Caco-2 (cell line): ENCODE measurements at regions not wholly inside any gene's neighbourhood (a gene's known extent, or its start where the extent isn't known, plus 50 kb on each side); places are given as distances from the start of the nearest gene placed in this dataset.

ENCODE experiments used
- BruUV-seq: library from RNA; stranded (reverse); fragments of 400-500 nt; replicated peaks from 2 replicates; lab custom pipeline; 2021; lab: Mats Ljungman, UMichigan
- CTCF ChIA-PET: fragments of 300-600 bp; sonication (Branson Sonifier 250); formaldehyde crosslinking; loops from one replicate; lab custom pipeline; 2022; ENCODE audit warnings: antibody characterized with exemption; lab: Charles Lee
- POLR2A ChIA-PET: fragments of 300-600 bp; sonication (Branson Sonifier 250); formaldehyde crosslinking; loops from one replicate; lab custom pipeline; 2022; ENCODE audit warnings: antibody characterized with exemption; lab: Charles Lee
- DNase-seq, 2 experiments: peaks; one replicate each; pipeline versions ENCODE4 v3.0.0 to v3.0.0-alpha.2; 2020 to 2022
- H3K27me3 ChIP-seq: replicated peaks from 2 replicates; pipeline ENCODE4 v1.6.0; 2011; ENCODE audit warnings: low read length; ENCODE audit not compliant: control insufficient read depth, insufficient read depth
- H3K36me3 ChIP-seq: 2 replicates; pipeline ENCODE4 v1.5.1; 2011; ENCODE audit warnings: low read length; ENCODE audit not compliant: control insufficient read depth, insufficient read depth
- H3K4me1 ChIP-seq: fragments of 250-450 bp; sonication (Bioruptor Pico); 2 replicates; pipeline ENCODE4 v1.5.1; 2020; ENCODE audit warnings: mild to moderate bottlenecking
- H3K4me3 ChIP-seq: 2 replicates; pipeline ENCODE4 v1.5.1; 2011; ENCODE audit warnings: low read depth, mild to moderate bottlenecking, control low read depth, low read length
- H3K9me3 ChIP-seq: fragments of 250-450 bp; sonication (Bioruptor Pico); 2 replicates; pipeline ENCODE4 v1.5.1; 2020; ENCODE audit warnings: mild to moderate bottlenecking, moderate library complexity
- H3K27ac Mint-ChIP-seq: one replicate; pipeline ENCODE4 v1.8.0; 2022; ENCODE audit warnings: mixed read lengths; ENCODE audit not compliant: unreplicated experiment
- H3K27me3 Mint-ChIP-seq: one replicate; pipeline ENCODE4 v1.8.0; 2022; ENCODE audit warnings: mixed read lengths; ENCODE audit not compliant: insufficient read depth, unreplicated experiment
- H3K36me3 Mint-ChIP-seq: one replicate; pipeline ENCODE4 v1.8.0; 2022; ENCODE audit warnings: mild to moderate bottlenecking, mixed read lengths; ENCODE audit not compliant: insufficient read depth, unreplicated experiment
- H3K4me1 Mint-ChIP-seq: one replicate; pipeline ENCODE4 v1.8.0; 2022; ENCODE audit warnings: low read depth, mixed read lengths; ENCODE audit not compliant: unreplicated experiment
- H3K4me3 Mint-ChIP-seq: one replicate; pipeline ENCODE4 v1.8.0; 2022; ENCODE audit warnings: mild to moderate bottlenecking, moderate library complexity, mixed read lengths; ENCODE audit not compliant: unreplicated experiment
- H3K9me3 Mint-ChIP-seq: one replicate; pipeline ENCODE4 v1.8.0; 2022; ENCODE audit warnings: mixed read lengths; ENCODE audit not compliant: unreplicated experiment
- CTCF ChIP-seq, 2 experiments: fragments of 200-600 bp in 1 of 2; IDR thresholded peaks; 1 replicate in 1 of 2; 2 replicates in 1 of 2; pipeline versions ENCODE4 v1.5.1 to v1.8.0; 2011 to 2022; ENCODE audit warnings: antibody characterized with exemption in 1 of 2, control low read depth in 1 of 2, inconsistent platforms in 1 of 2, low read depth in 1 of 2, low read length in 1 of 2, mild to moderate bottlenecking in 1 of 2, moderate library complexity in 1 of 2; ENCODE audit not compliant: insufficient read depth in 1 of 2, severe bottlenecking in 1 of 2, unreplicated experiment in 1 of 2
- intact Hi-C: fragments of 100-400 bp; cut with micrococcal nuclease; formaldehyde crosslinking; loops from one replicate; pipeline ENCODE4 v1.10.0; 2022; ENCODE audit not compliant: unreplicated experiment

- BruUV-seq, result no TSS peak
- H3K9me3 ChIP-seq, result no peaks in the 10 kb centered on the region
- Mint-ChIP-seq H3K9me3 (no peaks in the 10 kb centered on the region), H3K4me1 (no peaks in the 10 kb centered on the region), H3K27me3 (peaks cover 5% of the 10 kb centered on the region), H3K4me3 (no peak overlapping the region), H3K36me3 (no peaks in the 10 kb centered on the region), H3K27ac (no peak overlapping the region)
- no peaks in the 10 kb centered on the region for H3K27me3 ChIP-seq
- H3K4me1 ChIP-seq, result no peaks in the 10 kb centered on the region
- no peak for DNase-seq
- H3K36me3 ChIP-seq, result no peaks in the 10 kb centered on the region
- no peak for TF ChIP-seq CTCF (IDR thresholded peaks at IDR 0.05; ENCODE audit: insufficient read depth in 1 of 2, low read depth in 1 of 2, low read length in 1 of 2, severe bottlenecking in 1 of 2, unreplicated experiment in 1 of 2)
- POLR2A ChIA-PET, result no interaction called here
- intact Hi-C loops, result no loop called here
- CTCF ChIA-PET, result no interaction called here
- H3K4me3 ChIP-seq, result no peak overlapping the region
Measured at GRCh38 chrX:151859481-151859880, 53.2 kb upstream of the MAGEA4 start.

GRCh38 chrX:151860827-151861226 is 51.9 kb upstream of the MAGEA4 start:
- DNase-seq, result no peak
- Mint-ChIP-seq H3K4me1 (no peaks in the 10 kb centered on the region), H3K27me3 (no peaks in the 10 kb centered on the region), H3K27ac (no peak overlapping the region), H3K4me3 (no peak overlapping the region), H3K36me3 (no peaks in the 10 kb centered on the region), H3K9me3 (no peaks in the 10 kb centered on the region)
- Histone ChIP-seq H3K9me3 (no peaks in the 10 kb centered on the region), H3K4me1 (no peaks in the 10 kb centered on the region), H3K36me3 (no peaks in the 10 kb centered on the region), H3K27me3 (no peaks in the 10 kb centered on the region), H3K4me3 (no peak overlapping the region)
- ChIA-PET CTCF (no interaction called here), POLR2A (no interaction called here)
- BruUV-seq, result no TSS peak
- intact Hi-C loops, result no loop called here
- no peak for TF ChIP-seq CTCF (IDR thresholded peaks at IDR 0.05; ENCODE audit: insufficient read depth in 1 of 2, low read depth in 1 of 2, low read length in 1 of 2, severe bottlenecking in 1 of 2, unreplicated experiment in 1 of 2)
